ENCODE measurements at regions not wholly inside any gene's neighbourhood (a gene's known extent, or its start where the extent isn't known, plus 50 kb on each side); places are given as distances from the start of the nearest gene placed in this dataset.

DNA sequence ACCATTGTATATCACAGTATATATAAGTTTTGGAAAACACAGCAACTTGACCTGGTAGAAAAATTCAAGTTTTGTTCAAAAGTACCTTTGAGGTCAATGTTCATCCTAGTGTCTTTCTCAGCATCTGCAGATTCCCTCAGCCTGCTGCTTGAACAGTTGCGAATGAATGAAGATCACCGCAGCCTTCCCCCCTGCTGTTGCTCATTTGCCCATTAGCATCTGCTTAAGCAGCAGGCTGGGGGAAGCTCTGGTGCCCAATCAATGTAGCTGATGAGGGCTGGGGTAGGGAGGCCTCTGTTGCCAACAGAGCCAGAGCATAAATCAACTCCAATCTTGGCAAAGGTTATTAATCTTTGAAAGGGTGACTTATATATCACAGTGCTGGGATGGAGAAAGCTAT is 586.5 kb upstream of the PTPRD start:
- no peak overlapping the region for H3K9ac ChIP-seq
- H3K79me2 ChIP-seq (ENCODE audit: insufficient read depth) = no peaks in the 10 kb centered on the region
- in situ Hi-C loops (cut with MboI) = no loop called here
- H3K27ac ChIP-seq = no peak overlapping the region
- H3K4me1 ChIP-seq (ENCODE audit: insufficient read depth) = no peaks in the 10 kb centered on the region
- DNase-seq = no peak
- TF ChIP-seq EZH2 (IDR thresholded peaks at IDR 0.05; ENCODE audit: insufficient read depth, poor library complexity, severe bottlenecking) (no peak), EZH2phosphoT487 (IDR thresholded peaks at IDR 0.05; ENCODE audit: insufficient read depth, low read depth) (no peak)
- no peak overlapping the region for H2AFZ ChIP-seq
- H3K9me3 ChIP-seq (ENCODE audit: low read depth) = no peaks in the 10 kb centered on the region
- H3K4me3 ChIP-seq = no peak overlapping the region
- no peaks in the 10 kb centered on the region for H3K27me3 ChIP-seq (replicated peaks; ENCODE audit: insufficient read depth)
- WGBS, 2 experiments (ENCODE audit: low coverage in 1 of 2, low lambda C conversion rate in 2 of 2, missing lambda C conversion rate in 2 of 2) = 41 to 60% methylated on average over 2 of the region's 2 CpGs
- no peak overlapping the region for H3K4me2 ChIP-seq (ENCODE audit: unreplicated experiment)
- H3F3A ChIP-seq (ENCODE audit: insufficient read depth) = no peaks in the 10 kb centered on the region
- no peaks in the 10 kb centered on the region for H4K20me1 ChIP-seq (ENCODE audit: insufficient read depth)
- H3K36me3 ChIP-seq (ENCODE audit: low read depth) = no peaks in the 10 kb centered on the region
- no peaks in the 10 kb centered on the region for H3K9me2 ChIP-seq (ENCODE audit: insufficient read depth)

DNA sequence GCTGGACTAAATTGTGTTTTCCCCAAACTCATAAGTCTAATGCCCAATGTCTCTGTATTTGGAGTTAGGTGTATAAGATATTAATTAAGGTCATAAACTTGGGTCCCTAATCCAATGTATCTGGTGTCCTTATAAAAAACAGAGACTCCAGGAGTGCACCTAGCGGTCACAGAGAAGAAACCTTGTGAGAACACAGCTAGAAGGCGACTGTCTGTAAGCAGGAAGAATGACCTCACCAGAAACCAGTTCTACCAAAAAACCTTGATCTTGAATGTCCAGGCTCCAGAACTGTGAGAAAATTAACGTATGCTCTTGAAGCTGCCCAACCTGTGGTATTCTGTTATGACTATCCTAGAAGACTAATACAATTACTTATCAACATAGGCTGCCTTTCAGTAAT is 591.7 kb upstream of the PTPRD start:
- H3K79me2 ChIP-seq (ENCODE audit: insufficient read depth) = no peaks in the 10 kb centered on the region
- no peaks in the 10 kb centered on the region for H4K20me1 ChIP-seq (ENCODE audit: insufficient read depth)
- H3K9me2 ChIP-seq (ENCODE audit: insufficient read depth) = no peaks in the 10 kb centered on the region
- WGBS, 2 experiments (ENCODE audit: low coverage in 1 of 2, low lambda C conversion rate in 2 of 2, missing lambda C conversion rate in 2 of 2) = 12 to 21% methylated on average over 3 of the region's 3 CpGs
- no peak overlapping the region for H3K4me3 ChIP-seq
- no peaks in the 10 kb centered on the region for H3K36me3 ChIP-seq (ENCODE audit: low read depth)
- H3K27ac ChIP-seq = no peak overlapping the region
- TF ChIP-seq EZH2phosphoT487 (IDR thresholded peaks at IDR 0.05; ENCODE audit: insufficient read depth, low read depth) = no peak
- TF ChIP-seq EZH2 (IDR thresholded peaks at IDR 0.05; ENCODE audit: insufficient read depth, poor library complexity, severe bottlenecking) = no peak
- no peak overlapping the region for H3K4me2 ChIP-seq (ENCODE audit: unreplicated experiment)
- H3K4me1 ChIP-seq (ENCODE audit: insufficient read depth) = no peaks in the 10 kb centered on the region
- no peak overlapping the region for H2AFZ ChIP-seq
- in situ Hi-C loops (cut with MboI) = no loop called here
- peaks cover 2% of the 10 kb centered on the region for H3K9me3 ChIP-seq (ENCODE audit: low read depth)
- no peaks in the 10 kb centered on the region for H3K27me3 ChIP-seq (replicated peaks; ENCODE audit: insufficient read depth)
- H3K9ac ChIP-seq = no peak overlapping the region
- no peak for DNase-seq
- H3F3A ChIP-seq (ENCODE audit: insufficient read depth) = no peaks in the 10 kb centered on the region

DNA sequence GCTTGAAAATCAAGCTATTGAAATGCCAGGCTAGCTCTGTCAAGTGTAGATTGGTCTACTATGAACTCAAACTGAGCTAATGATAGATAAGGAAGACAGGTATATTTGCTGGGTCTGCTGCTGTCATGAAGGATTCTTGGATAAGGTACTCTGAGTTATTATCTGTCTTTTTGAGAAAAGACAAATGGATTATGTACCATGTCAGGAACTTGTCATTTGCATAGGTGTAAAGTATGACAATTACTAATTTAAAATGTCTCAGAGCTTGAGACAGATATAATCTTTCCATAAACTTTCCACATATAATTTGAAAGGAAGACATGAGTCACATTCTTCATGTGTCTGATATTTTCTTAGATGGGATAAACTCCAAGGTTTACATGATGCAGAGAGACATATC is 594.1 kb upstream of the PTPRD start:
- H3K9ac ChIP-seq = no peak overlapping the region
- no peak for DNase-seq
- in situ Hi-C loops (cut with MboI) = no loop called here
- TF ChIP-seq EZH2 (IDR thresholded peaks at IDR 0.05; ENCODE audit: insufficient read depth, poor library complexity, severe bottlenecking) (no peak), EZH2phosphoT487 (IDR thresholded peaks at IDR 0.05; ENCODE audit: insufficient read depth, low read depth) (no peak)
- H3K79me2 ChIP-seq (ENCODE audit: insufficient read depth) = no peaks in the 10 kb centered on the region
- H3K36me3 ChIP-seq (ENCODE audit: low read depth) = no peaks in the 10 kb centered on the region
- H3K4me2 ChIP-seq (ENCODE audit: unreplicated experiment) = no peak overlapping the region
- no peak overlapping the region for H2AFZ ChIP-seq
- no peaks in the 10 kb centered on the region for H4K20me1 ChIP-seq (ENCODE audit: insufficient read depth)
- H3F3A ChIP-seq (ENCODE audit: insufficient read depth) = no peaks in the 10 kb centered on the region
- no peak overlapping the region for H3K27ac ChIP-seq
- H3K9me3 ChIP-seq (ENCODE audit: low read depth) = peaks cover 5% of the 10 kb centered on the region
- no peak overlapping the region for H3K4me3 ChIP-seq
- H3K9me2 ChIP-seq (ENCODE audit: insufficient read depth) = no peaks in the 10 kb centered on the region
- no peaks in the 10 kb centered on the region for H3K4me1 ChIP-seq (ENCODE audit: insufficient read depth)
- H3K27me3 ChIP-seq (replicated peaks; ENCODE audit: insufficient read depth) = no peaks in the 10 kb centered on the region

DNA sequence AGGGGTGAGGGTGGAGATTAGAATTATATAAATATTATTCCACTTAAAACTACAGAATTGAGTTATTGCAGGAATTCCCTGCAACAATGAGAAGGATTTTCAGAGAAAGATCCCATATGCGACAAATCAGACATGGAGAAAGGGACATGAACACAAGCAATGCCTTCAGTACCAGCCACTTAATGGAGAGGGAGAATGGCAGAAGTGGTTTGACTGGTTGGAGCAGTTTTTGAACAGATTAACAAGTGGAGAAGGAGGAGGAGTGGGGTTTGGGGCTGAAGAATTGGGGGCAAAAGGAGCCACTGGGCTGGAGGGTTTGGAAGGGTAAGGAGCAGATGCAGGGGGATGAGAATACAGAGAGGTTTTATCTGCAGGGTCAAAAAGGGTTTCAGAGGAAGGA is 620.9 kb upstream of the PTPRD start:
- WGBS, 2 experiments (ENCODE audit: low coverage in 1 of 2, low lambda C conversion rate in 2 of 2, missing lambda C conversion rate in 2 of 2) = 29 to 45% methylated on average over 1 of the region's 1 CpG
- no peak overlapping the region for H3K9ac ChIP-seq
- H3K27ac ChIP-seq = no peak overlapping the region
- in situ Hi-C loops (cut with MboI) = no loop called here
- no peaks in the 10 kb centered on the region for H4K20me1 ChIP-seq (ENCODE audit: insufficient read depth)
- no peaks in the 10 kb centered on the region for H3K9me3 ChIP-seq (ENCODE audit: low read depth)
- no peaks in the 10 kb centered on the region for H3K4me1 ChIP-seq (ENCODE audit: insufficient read depth)
- no peak for DNase-seq
- no peaks in the 10 kb centered on the region for H3K9me2 ChIP-seq (ENCODE audit: insufficient read depth)
- no peak overlapping the region for H3K4me3 ChIP-seq
- H2AFZ ChIP-seq = no peak overlapping the region
- H3K4me2 ChIP-seq (ENCODE audit: unreplicated experiment) = no peak overlapping the region
- no peaks in the 10 kb centered on the region for H3K27me3 ChIP-seq (replicated peaks; ENCODE audit: insufficient read depth)
- H3F3A ChIP-seq (ENCODE audit: insufficient read depth) = no peaks in the 10 kb centered on the region
- H3K79me2 ChIP-seq (ENCODE audit: insufficient read depth) = no peaks in the 10 kb centered on the region
- no peak for TF ChIP-seq EZH2phosphoT487 (IDR thresholded peaks at IDR 0.05; ENCODE audit: insufficient read depth, low read depth)
- TF ChIP-seq EZH2 (IDR thresholded peaks at IDR 0.05; ENCODE audit: insufficient read depth, poor library complexity, severe bottlenecking) = no peak
- no peaks in the 10 kb centered on the region for H3K36me3 ChIP-seq (ENCODE audit: low read depth)

DNA sequence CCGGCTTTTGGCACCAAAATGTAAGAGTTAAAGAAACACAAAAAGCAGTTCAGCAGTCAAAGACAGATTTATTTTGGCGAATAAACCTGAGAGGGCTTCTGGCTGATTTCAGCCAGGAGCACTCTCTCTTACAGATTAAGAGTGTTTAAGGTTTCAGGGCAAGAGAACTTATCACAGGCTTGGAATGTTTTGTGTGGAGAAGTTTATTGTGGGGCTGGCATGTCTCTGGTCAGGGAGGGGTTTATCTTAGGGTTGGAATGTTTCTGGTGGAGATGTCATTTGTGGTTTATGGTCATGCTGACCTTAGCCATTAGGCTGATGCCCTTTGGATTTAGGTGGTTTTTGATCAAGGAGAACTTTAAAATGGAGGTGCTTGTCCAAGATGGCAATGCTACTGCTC is 622.3 kb upstream of the PTPRD start:
- H2AFZ ChIP-seq = no peak overlapping the region
- H3K4me2 ChIP-seq (ENCODE audit: unreplicated experiment) = no peak overlapping the region
- no peak overlapping the region for H3K4me3 ChIP-seq
- H3K9me3 ChIP-seq (ENCODE audit: low read depth) = no peaks in the 10 kb centered on the region
- no peaks in the 10 kb centered on the region for H3K4me1 ChIP-seq (ENCODE audit: insufficient read depth)
- H3K27me3 ChIP-seq (replicated peaks; ENCODE audit: insufficient read depth) = no peaks in the 10 kb centered on the region
- no peaks in the 10 kb centered on the region for H3K79me2 ChIP-seq (ENCODE audit: insufficient read depth)
- no peak overlapping the region for H3K9ac ChIP-seq
- in situ Hi-C loops (cut with MboI) = no loop called here
- H3K36me3 ChIP-seq (ENCODE audit: low read depth) = no peaks in the 10 kb centered on the region
- WGBS, 2 experiments (ENCODE audit: low coverage in 1 of 2, low lambda C conversion rate in 2 of 2, missing lambda C conversion rate in 2 of 2) = 16 to 20% methylated on average over 2 of the region's 2 CpGs
- no peaks in the 10 kb centered on the region for H3F3A ChIP-seq (ENCODE audit: insufficient read depth)
- TF ChIP-seq EZH2 (IDR thresholded peaks at IDR 0.05; ENCODE audit: insufficient read depth, poor library complexity, severe bottlenecking) (no peak), EZH2phosphoT487 (IDR thresholded peaks at IDR 0.05; ENCODE audit: insufficient read depth, low read depth) (no peak)
- H3K27ac ChIP-seq = no peak overlapping the region
- no peaks in the 10 kb centered on the region for H4K20me1 ChIP-seq (ENCODE audit: insufficient read depth)
- no peak for DNase-seq
- no peaks in the 10 kb centered on the region for H3K9me2 ChIP-seq (ENCODE audit: insufficient read depth)

Data from GM23248 (cell line).